GM18520 (cell line): ENCODE measurements at regions not wholly inside any gene's neighbourhood (a gene's known extent, or its start where the extent isn't known, plus 50 kb on each side); places are given as distances from the start of the nearest gene placed in this dataset.
"Not testable (repeated sequence)": the region's sequence is repeated elsewhere in the genome, so short reads cannot be mapped to it uniquely, and the experiment has no call there.

ENCODE experiments used
- ATAC-seq: cut with Tn5 transposase; IDR thresholded peaks from one replicate; pipeline ENCODE4 v1.9.1; 2021; ENCODE audit not compliant: unreplicated experiment

- ATAC-seq = no peak
Observed at GRCh38 chr12:87196321-87196720, 832.9 kb downstream of the C12orf50 start.

- not testable (repeated sequence) for ATAC-seq
Observed at GRCh38 chr12:87194389-87194788, 834.8 kb downstream of the C12orf50 start.

GRCh38 chr12:87185367-87185766, 843.8 kb downstream of the C12orf50 start:
- no peak for ATAC-seq

GRCh38 chr12:87182696-87183233, 846.4 kb downstream of the C12orf50 start:
- no peak for ATAC-seq

- no peak for ATAC-seq
Observed at GRCh38 chr12:87171356-87171755, 857.8 kb downstream of the C12orf50 start.

- no peak for ATAC-seq
Observed at GRCh38 chr12:87169010-87169409, 860.2 kb downstream of the C12orf50 start.

- ATAC-seq = no peak
Observed at GRCh38 chr12:87165733-87166375, 863.3 kb downstream of the C12orf50 start.

- ATAC-seq = no peak
Observed at GRCh38 chr12:87163122-87163521, 866.1 kb downstream of the C12orf50 start.

- ATAC-seq = no peak
Observed at GRCh38 chr12:87160848-87161601, 868.2 kb downstream of the C12orf50 start.

- ATAC-seq = no peak
Observed at GRCh38 chr12:87157791-87158190, 871.4 kb downstream of the C12orf50 start.

- no peak for ATAC-seq
Observed at GRCh38 chr12:87155621-87156020, 873.6 kb downstream of the C12orf50 start.

GRCh38 chr12:87152841-87153528, 876.2 kb downstream of the C12orf50 start:
- no peak for ATAC-seq

- no peak for ATAC-seq
Observed at GRCh38 chr12:87152075-87152474, 877.1 kb downstream of the C12orf50 start.

- ATAC-seq = peak; percentile 88
Observed at GRCh38 chr12:87150969-87151662, 878.1 kb downstream of the C12orf50 start.

- ATAC-seq = no peak
Observed at GRCh38 chr12:87142342-87142741, 886.2 kb upstream of the MGAT4C start.

GRCh38 chr12:87141091-87141490, 884.9 kb upstream of the MGAT4C start:
- no peak for ATAC-seq

GRCh38 chr12:87140262-87140661, 884.1 kb upstream of the MGAT4C start:
- ATAC-seq = no peak

GRCh38 chr12:87137220-87137619, 881.0 kb upstream of the MGAT4C start:
- ATAC-seq = no peak

GRCh38 chr12:87136330-87136976, 880.3 kb upstream of the MGAT4C start:
- ATAC-seq = no peak

- no peak for ATAC-seq
Observed at GRCh38 chr12:87127272-87127671, 871.1 kb upstream of the MGAT4C start.

GRCh38 chr12:87121896-87122295, 865.7 kb upstream of the MGAT4C start:
- no peak for ATAC-seq
